NCI-H1048 (cell line): ENCODE measurements at regions not wholly inside any gene's neighbourhood (a gene's known extent, or its start where the extent isn't known, plus 50 kb on each side); places are given as distances from the start of the nearest gene placed in this dataset.
"Not testable (repeated sequence)": the region's sequence is repeated elsewhere in the genome, so short reads cannot be mapped to it uniquely, and the experiment has no call there.

Source experiments
- DNase-seq: peaks from one replicate; lab custom pipeline; 2025; lab: John Stamatoyannopoulos, UW

DNA sequence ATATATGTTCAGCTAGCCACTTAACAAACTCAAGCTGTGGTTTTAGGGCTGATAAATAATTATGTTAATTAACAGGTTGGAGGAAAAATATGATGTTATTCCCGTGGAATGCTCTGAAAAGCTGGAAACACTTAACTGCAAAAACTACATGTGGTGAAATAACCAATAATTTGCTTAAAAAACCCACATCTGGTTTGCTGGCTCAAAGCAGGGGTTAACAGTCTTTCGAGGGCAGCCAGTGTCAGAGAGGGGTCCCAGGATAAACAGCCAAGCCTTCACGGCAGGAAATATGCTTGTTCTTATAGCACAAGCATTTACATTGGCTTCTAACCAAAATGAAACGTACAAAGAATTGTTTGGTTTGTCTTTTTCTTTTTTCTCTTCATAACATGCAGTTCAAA is 254.0 kb upstream of the GAS1 start:
- no peak for DNase-seq

DNA sequence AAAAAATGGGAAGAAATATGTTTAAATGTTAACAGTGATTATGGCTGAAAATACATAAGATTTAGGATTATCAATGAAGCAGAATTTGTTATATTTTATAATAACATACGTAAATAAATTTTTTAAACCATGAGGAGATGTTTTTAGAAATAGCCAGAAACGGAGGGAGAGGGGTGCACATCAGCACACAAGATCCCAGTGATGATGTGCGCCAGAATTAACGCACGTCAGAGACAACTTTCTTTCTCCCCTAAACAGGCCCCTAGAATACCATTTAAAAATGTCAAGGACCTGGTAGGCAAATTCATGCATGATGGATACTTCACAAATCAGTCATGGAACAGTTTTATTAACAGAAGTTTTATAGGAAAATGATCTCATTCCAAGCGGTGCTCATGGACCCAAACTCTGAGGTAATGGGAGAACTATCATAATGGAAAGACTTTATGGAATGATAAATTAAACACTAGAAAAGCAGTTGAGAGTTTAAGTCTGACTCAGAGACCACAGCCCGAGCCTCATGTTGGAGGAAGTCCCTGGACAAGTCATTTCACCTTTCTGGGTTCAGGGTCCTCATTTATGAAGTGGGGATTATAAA is 258.9 kb upstream of the GAS1 start:
- no peak for DNase-seq

DNA sequence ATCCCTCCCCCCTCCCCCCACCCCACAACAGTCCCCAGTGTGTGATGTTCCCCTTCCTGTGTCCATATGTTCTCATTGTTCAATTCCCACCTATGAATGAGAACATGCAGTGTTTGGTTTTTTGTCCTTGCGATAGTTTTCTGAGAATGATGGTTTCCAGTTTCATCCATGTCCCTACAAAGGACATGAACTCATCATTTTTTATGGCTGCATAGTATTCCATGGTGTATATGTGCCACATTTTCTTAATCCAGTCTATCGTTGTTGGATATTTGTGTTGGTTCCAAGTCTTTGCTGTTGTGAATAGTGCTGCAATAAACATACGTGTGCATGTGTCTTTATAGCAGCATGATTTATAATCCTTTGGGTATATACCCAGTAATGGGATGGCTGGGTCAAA is 263.4 kb upstream of the GAS1 start:
- not testable (repeated sequence) for DNase-seq

DNA sequence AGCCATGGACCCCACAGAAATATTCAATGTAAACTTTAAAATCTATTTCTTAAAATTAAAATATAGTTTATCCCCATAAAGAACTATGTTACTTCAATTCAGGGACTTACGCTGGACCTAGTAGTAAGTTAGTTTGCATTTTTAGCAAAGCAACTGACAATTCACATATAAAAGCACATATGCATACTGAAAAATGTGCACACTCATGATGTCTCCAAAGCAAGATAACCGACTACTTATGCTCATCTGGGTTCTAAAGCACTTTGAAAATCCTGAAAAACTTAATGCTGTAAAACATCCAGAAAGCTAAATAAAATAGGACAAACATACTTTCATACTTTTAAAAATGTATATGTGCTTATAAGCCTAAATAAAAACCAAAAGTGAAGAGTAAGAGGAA is 264.4 kb upstream of the GAS1 start:
- no peak for DNase-seq

GRCh38 chr9:87212605-87213021 is 265.3 kb upstream of the GAS1 start:
- DNase-seq: no peak

- no peak for DNase-seq
Measured at GRCh38 chr9:87213948-87214347, 266.6 kb upstream of the GAS1 start.

GRCh38 chr9:87214991-87215390 is 267.7 kb upstream of the GAS1 start:
- DNase-seq: no peak

GRCh38 chr9:87216036-87216435 is 268.7 kb upstream of the GAS1 start:
- DNase-seq: no peak

DNA sequence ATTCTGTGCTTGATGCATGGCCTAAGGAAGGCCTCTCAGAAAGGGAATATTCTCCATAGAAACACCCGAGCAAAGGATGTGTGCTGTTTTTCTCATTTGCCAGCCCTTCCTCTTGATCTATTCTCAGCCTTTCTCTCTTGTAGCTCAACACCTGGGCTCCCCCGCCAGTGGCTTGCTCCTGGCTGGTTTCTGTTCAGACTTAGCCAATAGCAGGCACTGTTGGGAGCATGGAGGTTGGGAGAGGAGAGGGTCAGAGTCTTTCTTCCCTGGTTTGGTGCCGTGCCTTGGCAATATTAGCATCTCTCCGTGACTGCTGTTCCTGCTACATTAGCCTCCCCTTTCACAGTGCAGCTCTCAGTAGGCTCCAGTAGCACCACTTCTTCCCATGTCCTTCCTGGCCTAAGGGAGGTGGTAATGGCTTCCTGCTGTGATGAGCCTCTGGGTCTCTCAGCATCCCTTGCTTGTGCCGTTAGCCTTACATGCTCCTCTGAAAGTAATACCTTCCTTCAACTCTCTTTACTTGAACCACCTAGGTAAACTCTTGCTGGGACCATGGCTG is 269.7 kb upstream of the GAS1 start:
- no peak for DNase-seq

GRCh38 chr9:87223392-87224246 is 274.0 kb upstream of the DAPK1 start:
- DNase-seq: no peak

GRCh38 chr9:87226896-87227295 is 270.8 kb upstream of the DAPK1 start:
- no peak for DNase-seq

DNA sequence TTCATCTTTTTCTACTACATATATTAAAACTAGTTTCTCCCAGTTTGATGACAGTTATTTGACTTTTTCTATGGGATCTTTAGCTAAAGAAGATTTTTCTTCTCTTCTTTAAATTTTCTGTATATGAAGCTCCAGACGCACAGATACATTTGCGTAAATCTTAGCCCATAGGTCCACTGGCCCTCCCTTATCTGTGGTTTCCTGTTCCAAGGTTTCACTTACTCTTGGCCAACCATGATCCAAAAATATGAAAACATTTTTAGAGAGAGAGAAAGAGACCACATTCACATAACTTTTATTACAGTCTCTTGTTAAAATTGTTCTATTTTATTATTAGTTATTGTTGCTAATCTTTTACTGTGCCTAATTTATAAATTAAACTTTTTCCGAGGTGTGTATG is 270.2 kb upstream of the DAPK1 start:
- DNase-seq: no peak

DNA sequence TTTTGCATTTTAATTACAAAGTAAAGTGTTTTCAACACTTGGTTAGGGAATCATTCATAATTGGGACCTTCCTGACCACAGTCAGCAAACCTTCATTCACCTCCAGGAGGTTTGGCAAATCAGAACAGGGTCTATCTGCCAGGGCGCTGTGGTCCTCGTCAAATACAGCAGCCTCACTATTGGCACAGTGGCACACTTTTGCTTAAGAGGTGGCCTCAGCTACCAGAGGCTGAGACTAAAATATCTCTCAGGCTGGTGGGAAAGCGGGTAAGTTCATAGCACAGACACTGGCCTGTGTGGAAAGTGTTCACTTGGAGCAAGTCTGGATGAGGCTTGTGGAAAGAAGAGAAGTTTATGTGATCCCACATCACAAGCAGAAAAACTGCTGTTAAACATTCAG is 268.6 kb upstream of the DAPK1 start:
- no peak for DNase-seq

DNA sequence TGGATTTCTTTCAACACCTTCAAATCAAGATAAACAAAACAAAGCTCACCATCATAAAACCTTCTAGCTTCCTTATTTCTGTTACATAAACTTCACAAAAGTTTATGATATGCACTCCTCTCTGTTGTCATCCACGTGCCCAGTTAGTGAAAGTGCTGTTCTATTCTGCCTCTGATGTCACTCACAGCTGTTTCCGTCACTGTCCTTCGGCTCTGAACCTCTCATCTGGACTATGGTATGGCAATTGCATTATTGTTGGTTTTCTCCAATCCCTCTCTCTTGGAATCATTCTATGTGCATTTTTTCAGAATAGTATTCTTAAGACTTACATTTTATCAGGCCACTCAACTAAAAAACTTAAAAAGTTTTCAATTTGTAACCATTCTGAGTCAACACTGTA is 264.2 kb upstream of the DAPK1 start:
- no peak for DNase-seq

DNA sequence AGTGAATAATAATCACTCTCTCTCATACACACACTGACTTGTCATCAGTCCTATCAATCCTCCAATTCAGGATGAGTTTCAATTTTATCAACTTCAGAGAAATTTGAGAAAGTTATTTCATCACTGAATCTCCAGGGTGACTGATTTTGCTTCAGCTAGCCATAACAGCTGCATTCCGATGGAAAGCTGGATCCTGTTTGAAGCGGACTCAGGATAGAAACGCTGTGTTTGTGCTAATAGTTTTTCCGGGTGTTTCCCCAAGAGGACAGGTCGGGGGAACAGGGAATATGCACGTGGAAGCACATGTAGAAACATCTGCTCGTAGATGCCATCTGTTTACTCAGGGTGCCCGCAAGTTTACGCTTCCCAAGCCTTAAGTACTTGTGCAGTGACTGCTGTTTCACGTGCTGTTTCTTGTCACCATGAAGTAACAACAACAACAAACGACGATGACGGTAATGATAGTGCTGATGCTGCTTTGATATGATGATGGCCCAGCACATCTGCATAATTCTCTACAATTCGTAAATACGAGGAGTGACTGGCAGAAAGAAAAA is 263.7 kb upstream of the DAPK1 start:
- DNase-seq: no peak

DNA sequence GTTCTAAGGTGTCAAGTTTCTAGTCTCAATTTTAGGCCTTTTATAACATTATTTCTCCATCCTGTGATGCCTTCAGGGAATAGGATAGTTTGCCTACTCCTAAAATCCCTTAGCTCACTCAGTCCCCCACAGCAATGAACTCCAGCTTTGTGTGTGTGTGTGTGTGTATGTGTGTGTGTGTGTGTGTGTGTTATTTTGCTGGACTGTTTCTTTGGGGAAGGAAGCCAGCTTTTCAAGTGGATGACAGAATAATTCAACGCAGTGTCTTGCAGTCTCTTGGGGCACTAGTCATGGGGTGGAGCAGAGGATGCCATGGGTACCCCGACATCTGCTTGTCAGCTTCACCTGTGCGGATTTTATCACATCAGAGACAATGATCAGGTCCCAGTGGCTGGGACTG is 262.8 kb upstream of the DAPK1 start:
- DNase-seq: no peak

GRCh38 chr9:87236546-87236945 is 261.1 kb upstream of the DAPK1 start:
- DNase-seq: no peak

DNA sequence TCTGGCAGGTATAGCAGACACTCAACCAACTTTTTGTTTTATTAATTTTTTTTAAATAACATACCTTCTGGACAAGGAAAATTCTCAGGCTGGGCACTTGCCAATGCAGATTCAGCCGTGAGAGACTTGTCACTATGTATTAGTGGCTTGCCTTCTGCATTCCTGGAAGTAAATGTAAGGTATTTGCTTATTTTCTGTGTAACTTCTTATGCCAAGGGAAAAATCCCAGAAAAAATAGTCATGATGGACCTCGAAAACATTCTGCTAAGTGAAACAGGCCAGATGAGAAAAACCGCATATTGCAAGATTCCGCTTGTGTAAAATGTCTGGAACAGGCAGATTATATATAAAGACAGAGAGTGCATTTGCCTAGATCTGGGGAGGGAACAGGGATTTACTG is 260.3 kb upstream of the DAPK1 start:
- no peak for DNase-seq

DNA sequence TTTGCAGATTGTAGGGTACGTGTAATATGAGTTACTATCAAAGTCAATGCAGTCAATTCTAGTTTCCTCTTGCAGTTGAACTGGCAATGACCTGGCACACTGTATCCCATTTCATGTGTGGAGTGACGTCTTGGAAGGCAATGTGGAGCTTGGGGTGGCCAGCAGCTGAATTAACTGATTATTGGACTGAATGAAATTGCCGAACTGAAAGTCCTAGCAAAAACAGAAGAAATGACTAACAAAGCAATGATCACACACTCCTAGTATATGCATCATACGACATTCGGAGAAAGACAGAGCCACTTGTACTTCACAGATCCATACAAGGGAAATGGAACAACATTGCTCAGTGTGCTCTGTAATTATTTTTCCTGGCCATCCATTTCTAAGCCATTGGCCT is 259.1 kb upstream of the DAPK1 start:
- DNase-seq: no peak

DNA sequence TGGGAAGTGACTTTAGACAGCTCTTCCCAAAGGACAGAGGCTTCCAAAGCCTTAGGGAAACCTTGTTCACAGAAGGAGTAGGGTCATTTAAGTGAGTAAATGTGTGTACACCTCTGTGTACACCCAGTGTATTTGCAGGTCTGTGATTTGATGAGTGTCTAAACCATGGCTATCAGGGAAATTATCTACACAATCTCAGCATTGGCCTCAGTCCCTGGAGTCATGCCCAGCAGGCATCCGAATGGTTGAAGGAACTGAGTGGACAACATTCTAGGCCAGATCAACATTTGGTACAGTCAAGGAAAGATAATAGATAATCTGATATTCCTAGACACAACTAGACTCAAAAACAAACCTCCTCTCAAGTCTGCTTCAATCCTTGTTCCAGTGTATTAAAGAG is 258.4 kb upstream of the DAPK1 start:
- DNase-seq: no peak

DNA sequence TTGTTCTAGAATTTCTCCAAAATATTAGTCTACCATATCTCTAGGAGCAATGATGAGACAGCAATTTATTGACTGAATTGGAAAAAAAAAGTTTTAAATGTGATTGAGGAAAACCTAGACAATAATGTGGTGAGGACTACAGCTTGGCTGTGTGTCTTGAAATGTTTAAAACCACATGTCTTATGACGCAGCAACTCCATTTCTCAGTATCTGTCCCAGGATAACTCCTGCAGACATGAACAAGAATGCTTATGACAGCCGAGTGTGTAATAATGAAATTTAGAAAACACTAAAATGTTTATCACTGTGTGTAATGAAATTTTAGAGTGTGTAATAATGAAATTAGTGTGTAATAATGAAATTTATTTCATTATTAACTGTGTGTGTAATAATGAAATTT is 254.1 kb upstream of the DAPK1 start:
- DNase-seq: no peak

DNA sequence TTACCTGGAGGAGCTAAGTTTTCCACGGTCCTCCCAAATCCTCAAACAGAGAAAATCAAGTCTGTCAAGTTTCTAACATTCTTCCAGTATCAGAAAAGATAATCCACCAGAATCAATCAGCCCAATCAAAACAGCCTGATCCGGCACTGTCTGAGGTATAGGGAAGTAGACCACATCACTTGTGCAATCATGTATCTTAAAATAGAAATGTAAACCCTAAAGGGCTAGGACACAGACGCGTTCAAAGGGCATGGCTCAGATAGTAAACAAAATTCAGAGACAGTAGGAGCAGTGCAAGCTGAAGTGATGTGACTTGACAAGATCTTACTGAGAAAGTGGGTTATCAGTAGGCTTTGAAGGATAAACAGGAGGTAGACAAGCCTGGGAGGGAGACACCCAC is 252.4 kb upstream of the DAPK1 start:
- no peak for DNase-seq

DNA sequence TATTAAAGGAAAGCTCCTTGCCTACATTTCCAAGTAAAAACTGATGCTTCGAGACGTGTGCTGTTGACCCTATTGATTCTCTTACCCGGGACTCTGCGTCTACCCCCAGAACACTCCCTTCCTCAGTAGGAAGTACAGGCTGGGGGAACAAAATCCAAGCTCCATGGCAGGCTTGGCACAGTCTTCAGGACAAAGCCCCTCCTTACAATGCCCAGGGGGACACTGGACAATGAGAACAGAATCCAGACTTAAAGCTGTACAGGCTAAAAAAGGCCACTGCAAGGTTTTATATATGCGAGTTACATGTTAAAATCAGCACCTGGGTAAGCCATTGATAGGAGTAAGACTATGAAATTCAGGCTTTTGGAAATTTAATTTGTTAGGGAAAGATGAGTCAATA is 250.6 kb upstream of the DAPK1 start:
- DNase-seq: no peak
